Esophagus muscularis mucosa (tissue), 4 donors: ENCODE measurements at regions not wholly inside any gene's neighbourhood (a gene's known extent, or its start where the extent isn't known, plus 50 kb on each side); places are given as distances from the start of the nearest gene placed in this dataset.
"Not testable (repeated sequence)": the region's sequence is repeated elsewhere in the genome, so short reads cannot be mapped to it uniquely, and the experiment has no call there.

Experiments used
- DNase-seq: peaks from one replicate; pipeline ENCODE4 v3.0.0-alpha.2; 2017; ENCODE audit errors: extremely low spot score
- H3K27ac ChIP-seq, 4 donors: fragments of 200-600 bp; sonication (generic); replicated peaks in 1 of 4; 1 replicate in 3 of 4; 2 replicates in 1 of 4; pipeline ENCODE4 v1.5.1; 2016 to 2019; ENCODE audit warnings: mild to moderate bottlenecking in 1 of 4
- H3K27me3 ChIP-seq, 4 donors: fragments of 200-600 bp; sonication (generic); one replicate each; pipeline versions ENCODE4 v1.5.1 to v1.6.0; 2016 to 2019
- H3K36me3 ChIP-seq, 4 donors: fragments of 200-600 bp; sonication (generic); one replicate each; pipeline ENCODE4 v1.5.1; 2016 to 2019
- H3K4me1 ChIP-seq, 4 donors: fragments of 200-600 bp; sonication (generic); one replicate each; pipeline ENCODE4 v1.5.1; 2016 to 2019
- H3K4me3 ChIP-seq, 4 donors: fragments of 200-600 bp; sonication (generic); 1 replicate in 2 of 4; 2 replicates in 2 of 4; pipeline ENCODE4 v1.5.1; 2016 to 2019; ENCODE audit warnings: mild to moderate bottlenecking in 4 of 4, moderate library complexity in 1 of 4
- H3K9me3 ChIP-seq, 4 donors: fragments of 200-600 bp; sonication (generic); 1 replicate in 3 of 4; 2 replicates in 1 of 4; pipeline ENCODE4 v1.5.1; 2016 to 2019
- CTCF ChIP-seq, 3 experiments: fragments of 200-600 bp in 2 of 3; fragments of 450-650 bp in 1 of 3; sonication (generic) in 2 of 3; IDR thresholded peaks; one replicate each; pipeline ENCODE4 v1.5.1; 2017 to 2019; ENCODE audit warnings: antibody characterized with exemption in 3 of 3, mild to moderate bottlenecking in 2 of 3, moderate library complexity in 1 of 3
- EP300 ChIP-seq: sonication (generic); formaldehyde crosslinking; IDR thresholded peaks from one replicate; pipeline ENCODE4 v1.6.1; 2017; ENCODE audit warnings: antibody characterized with exemption
- POLR2A ChIP-seq: fragments of 450-650 bp; IDR thresholded peaks from one replicate; pipeline ENCODE4 v1.6.1; 2017; ENCODE audit warnings: antibody characterized with exemption, moderate library complexity, mild to moderate bottlenecking, low read depth
- POLR2AphosphoS5 ChIP-seq, 2 donors: sonication (generic); formaldehyde crosslinking; IDR thresholded peaks; one replicate each; pipeline ENCODE4 v1.6.1; 2017; ENCODE audit warnings: antibody characterized with exemption in 2 of 2
- WGBS: methylation state at CpG from one replicate; pipeline ENCODE4 v1.1.5; 2018; 5-methylcytosine and 5-hydroxymethylcytosine counted together
- intact Hi-C: fragments of 100-400 bp; cut with DNase I; formaldehyde crosslinking; loops from one replicate; pipeline ENCODE4 v1.15.1; 2023

GRCh38 chrX:50967736-50968135 lies 57.2 kb downstream of the BMP15 start:
- intact Hi-C loops: loop anchor here (10.0 kb wide), 1 partner anchor 57 kb away; no protein-coding TSS in a partner anchor
- Histone ChIP-seq H3K27me3 (no peaks in the 10 kb centered on the region), H3K9me3 (no peaks in the 10 kb centered on the region), H3K4me1 (no peaks in the 10 kb centered on the region), H3K36me3 (no peaks in the 10 kb centered on the region), H3K27ac (no peak overlapping the region), H3K4me3 (no peak overlapping the region)
- TF ChIP-seq EP300 (no peak), CTCF (IDR thresholded peaks at IDR 0.05) (no peak), POLR2A (no peak), POLR2AphosphoS5 (IDR thresholded peaks at IDR 0.05) (no peak)
- no peak for DNase-seq
- 86% methylated on average over 6 of the region's 6 CpGs for WGBS

GRCh38 chrX:50968871-50969635 lies 58.5 kb downstream of the BMP15 start:
- not testable (repeated sequence) for H3K9me3 ChIP-seq, H3K36me3 ChIP-seq, H3K4me3 ChIP-seq, DNase-seq, H3K27ac ChIP-seq, H3K4me1 ChIP-seq, H3K27me3 ChIP-seq
- intact Hi-C loops: loop anchor here (10.0 kb wide), 1 partner anchor 56 kb away; no protein-coding TSS in a partner anchor
- WGBS: 82% methylated on average over 7 of the region's 7 CpGs

- Histone ChIP-seq H3K27me3 (no peaks in the 10 kb centered on the region), H3K4me3 (no peak overlapping the region), H3K4me1 (no peaks in the 10 kb centered on the region), H3K36me3 (no peaks in the 10 kb centered on the region), H3K27ac (no peak overlapping the region), H3K9me3 (no peaks in the 10 kb centered on the region)
- WGBS: 84% methylated on average over 2 of the region's 2 CpGs
- no peak for DNase-seq
- intact Hi-C loops: no loop called here
- TF ChIP-seq EP300: no peak
- TF ChIP-seq POLR2AphosphoS5 (IDR thresholded peaks at IDR 0.05): no peak
- TF ChIP-seq CTCF (IDR thresholded peaks at IDR 0.05): no peak
- no peak for TF ChIP-seq POLR2A
Measured at GRCh38 chrX:50971395-50971794, 60.9 kb downstream of the BMP15 start.

DNA sequence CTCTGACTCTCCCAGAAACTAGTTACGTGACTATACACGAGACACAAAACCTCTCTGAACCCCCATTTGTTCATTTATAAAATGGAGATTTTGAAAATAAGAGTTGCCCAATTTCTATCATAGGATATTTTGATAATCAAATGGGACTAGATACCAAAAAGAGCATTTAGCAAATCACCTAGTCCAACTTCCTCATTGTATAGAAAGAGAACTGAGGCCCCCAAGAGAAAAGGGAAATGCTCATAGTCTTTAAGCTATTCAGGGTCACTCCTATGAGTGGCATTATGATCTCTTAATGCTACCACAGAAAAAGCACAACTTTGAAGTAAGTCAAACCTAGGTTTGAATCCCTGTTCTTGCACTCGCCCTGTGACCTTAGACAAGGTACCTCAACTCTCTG lies 62.7 kb downstream of the BMP15 start:
- Histone ChIP-seq H3K4me3 (no peak overlapping the region), H3K9me3 (no peaks in the 10 kb centered on the region), H3K27me3 (peaks cover 0 to 4% (median 0%) of the 10 kb centered on the region in 4 donors), H3K27ac (no peak overlapping the region), H3K36me3 (no peaks in the 10 kb centered on the region), H3K4me1 (no peaks in the 10 kb centered on the region)
- WGBS: 57% methylated on average over 3 of the region's 3 CpGs
- intact Hi-C loops: no loop called here
- no peak for TF ChIP-seq EP300
- TF ChIP-seq POLR2AphosphoS5 (IDR thresholded peaks at IDR 0.05): no peak
- no peak for TF ChIP-seq CTCF (IDR thresholded peaks at IDR 0.05)
- no peak for TF ChIP-seq POLR2A
- DNase-seq: no peak

DNA sequence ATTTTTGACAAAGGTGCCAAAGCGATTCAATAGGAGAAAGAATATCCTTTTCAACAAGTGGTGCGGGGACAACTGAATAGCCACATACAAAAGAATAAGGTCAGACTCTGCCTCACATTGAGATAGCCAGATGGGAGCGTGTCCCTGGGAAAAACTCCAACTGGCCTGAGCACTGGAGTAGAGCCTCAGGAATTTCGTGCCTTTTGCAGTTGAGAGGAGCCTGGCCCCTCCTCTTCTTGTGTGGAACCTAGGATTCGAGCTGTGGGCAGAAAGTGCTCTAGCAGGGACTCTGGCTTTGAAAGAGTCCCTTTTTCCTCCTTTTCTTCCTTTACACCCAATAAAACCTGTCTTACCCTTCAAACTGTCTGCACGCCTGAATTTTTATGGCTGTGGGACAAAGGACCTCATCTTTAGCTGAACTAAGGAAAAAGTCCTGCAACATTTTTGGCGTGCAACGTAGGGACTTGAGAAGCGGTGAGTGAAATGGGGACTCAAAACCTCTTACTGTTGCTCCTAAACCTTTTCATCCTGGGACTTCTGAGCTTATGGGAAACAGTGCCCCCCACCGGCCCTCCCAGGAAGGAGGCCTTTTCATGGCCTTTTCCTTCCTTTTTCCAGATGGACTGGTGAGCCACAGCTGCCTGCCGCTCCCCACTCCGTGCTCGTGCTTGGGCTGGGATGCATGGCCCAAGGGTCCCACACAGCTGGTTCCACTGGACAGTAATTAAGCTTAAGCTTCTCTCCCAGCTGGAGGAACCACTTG lies 68.6 kb downstream of the BMP15 start:
- Histone ChIP-seq H3K27ac (no peak overlapping the region), H3K4me1 (no peaks in the 10 kb centered on the region), H3K36me3 (no peaks in the 10 kb centered on the region), H3K27me3 (peaks cover 0 to 8% (median 0%) of the 10 kb centered on the region in 4 donors), H3K4me3 (no peak overlapping the region), H3K9me3 (no peaks in the 10 kb centered on the region)
- intact Hi-C loops: no loop called here
- 68% methylated on average over 13 of the region's 13 CpGs for WGBS
- no peak for DNase-seq
- TF ChIP-seq CTCF (IDR thresholded peaks at IDR 0.05) (no peak), POLR2AphosphoS5 (IDR thresholded peaks at IDR 0.05) (no peak), POLR2A (no peak), EP300 (no peak)
